ENCODE measurements at regions not wholly inside any gene's neighbourhood (a gene's known extent, or its start where the extent isn't known, plus 50 kb on each side); places are given as distances from the start of the nearest gene placed in this dataset.

DNA sequence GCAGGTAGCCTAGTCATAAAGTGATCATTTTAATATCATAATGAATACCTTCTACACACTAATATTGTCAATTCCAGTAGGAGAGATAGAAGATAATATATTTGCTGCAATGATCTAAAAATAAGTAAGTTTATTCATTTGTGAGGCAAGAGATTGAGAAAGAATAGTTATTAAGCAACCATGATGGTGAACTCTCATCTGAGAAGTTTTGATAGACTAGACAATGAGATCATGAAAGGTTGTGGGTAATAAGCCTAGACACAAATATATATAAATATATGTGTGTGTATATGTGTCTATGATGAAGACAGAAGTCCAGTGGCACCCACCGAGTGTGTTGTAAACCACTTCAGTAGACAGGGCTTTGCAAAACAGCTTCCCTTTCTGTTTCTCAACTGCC is 181.0 kb upstream of the CHST9 start:
- in situ Hi-C loops (cut with HindIII; ENCODE audit: low pct_unique_long_range_greater_than_20kb, low sequenced_read_pairs) (no loop called here), intact Hi-C loops (cut with micrococcal nuclease; ENCODE audit: unreplicated experiment) (no loop called here)
- CTCF ChIA-PET = no interaction called here
- TF ChIP-seq, protein P1, sequence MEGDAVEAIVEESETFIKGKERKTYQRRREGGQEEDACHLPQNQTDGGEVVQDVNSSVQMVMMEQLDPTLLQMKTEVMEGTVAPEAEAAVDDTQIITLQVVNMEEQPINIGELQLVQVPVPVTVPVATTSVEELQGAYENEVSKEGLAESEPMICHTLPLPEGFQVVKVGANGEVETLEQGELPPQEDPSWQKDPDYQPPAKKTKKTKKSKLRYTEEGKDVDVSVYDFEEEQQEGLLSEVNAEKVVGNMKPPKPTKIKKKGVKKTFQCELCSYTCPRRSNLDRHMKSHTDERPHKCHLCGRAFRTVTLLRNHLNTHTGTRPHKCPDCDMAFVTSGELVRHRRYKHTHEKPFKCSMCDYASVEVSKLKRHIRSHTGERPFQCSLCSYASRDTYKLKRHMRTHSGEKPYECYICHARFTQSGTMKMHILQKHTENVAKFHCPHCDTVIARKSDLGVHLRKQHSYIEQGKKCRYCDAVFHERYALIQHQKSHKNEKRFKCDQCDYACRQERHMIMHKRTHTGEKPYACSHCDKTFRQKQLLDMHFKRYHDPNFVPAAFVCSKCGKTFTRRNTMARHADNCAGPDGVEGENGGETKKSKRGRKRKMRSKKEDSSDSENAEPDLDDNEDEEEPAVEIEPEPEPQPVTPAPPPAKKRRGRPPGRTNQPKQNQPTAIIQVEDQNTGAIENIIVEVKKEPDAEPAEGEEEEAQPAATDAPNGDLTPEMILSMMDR (IDR thresholded peaks at IDR 0.05) = no peak
- POLR2A ChIA-PET = no interaction called here
- no peaks in the 10 kb centered on the region for H3K9me3 ChIP-seq (ENCODE audit: control insufficient read depth, insufficient read depth, low read depth, low read length)
- BruUV-seq (replicated peaks) = no TSS peak
- ATAC-seq = no peak
- H3K36me3 ChIP-seq (ENCODE audit: control insufficient read depth, insufficient read depth, low read length) = no peaks in the 10 kb centered on the region
- H3K4me3 ChIP-seq (ENCODE audit: low read depth in 2 of 2, low read length in 2 of 2) = no peak overlapping the region
- no peaks in the 10 kb centered on the region for H3K27me3 ChIP-seq (ENCODE audit: control insufficient read depth, insufficient read depth, low read length)
- H3K27ac ChIP-seq (ENCODE audit: low read length) = no peak overlapping the region
- DNase-seq (ENCODE audit: low read depth, low spot score) = no peak
- no peaks in the 10 kb centered on the region for H3K4me1 ChIP-seq (ENCODE audit: control insufficient read depth, insufficient read depth, low read length)

DNA sequence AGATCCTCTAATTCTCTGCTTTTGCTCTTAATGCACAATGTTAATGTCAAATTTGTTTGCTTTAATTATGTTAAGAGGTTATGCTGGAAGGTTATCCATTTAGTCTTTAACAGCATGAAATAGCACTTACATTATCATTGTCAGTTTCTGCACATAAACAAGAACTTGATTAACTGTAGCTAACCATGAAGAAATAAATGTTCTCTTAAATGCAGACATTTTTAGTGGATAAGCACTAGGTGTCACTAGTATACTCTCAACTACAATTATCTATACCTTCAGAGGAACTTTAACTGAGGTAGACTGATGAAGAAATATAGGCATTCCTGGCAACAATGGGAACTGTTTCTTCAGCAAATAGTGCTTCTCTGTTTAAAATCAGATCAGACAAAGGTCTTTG is 178.8 kb upstream of the CHST9 start:
- Histone ChIP-seq H3K27me3 (ENCODE audit: control insufficient read depth, insufficient read depth, low read length) (no peaks in the 10 kb centered on the region), H3K4me1 (ENCODE audit: control insufficient read depth, insufficient read depth, low read length) (no peaks in the 10 kb centered on the region), H3K27ac (ENCODE audit: low read length) (no peak overlapping the region), H3K36me3 (ENCODE audit: control insufficient read depth, insufficient read depth, low read length) (no peaks in the 10 kb centered on the region), H3K9me3 (ENCODE audit: control insufficient read depth, insufficient read depth, low read depth, low read length) (no peaks in the 10 kb centered on the region), H3K4me3 (ENCODE audit: low read depth in 2 of 2, low read length in 2 of 2) (no peak overlapping the region)
- ChIA-PET POLR2A (no interaction called here), CTCF (no interaction called here)
- in situ Hi-C loops (cut with HindIII; ENCODE audit: low pct_unique_long_range_greater_than_20kb, low sequenced_read_pairs) = no loop called here
- ATAC-seq = no peak
- TF ChIP-seq, protein P1 (IDR thresholded peaks at IDR 0.05) = peak; percentile 28; the same call in 1 of the 2 replicates
- no peak for TF ChIP-seq SIN3A (IDR thresholded peaks at IDR 0.05; ENCODE audit: borderline replicate concordance, insufficient read depth, low read depth, low read length)
- no TSS peak for BruUV-seq (replicated peaks)
- no peak for DNase-seq (ENCODE audit: low read depth, low spot score)
- intact Hi-C loops (cut with micrococcal nuclease; ENCODE audit: unreplicated experiment) = loop anchor here (2.0 kb wide), 1 partner anchor 235 kb away; no protein-coding TSS in a partner anchor

DNA sequence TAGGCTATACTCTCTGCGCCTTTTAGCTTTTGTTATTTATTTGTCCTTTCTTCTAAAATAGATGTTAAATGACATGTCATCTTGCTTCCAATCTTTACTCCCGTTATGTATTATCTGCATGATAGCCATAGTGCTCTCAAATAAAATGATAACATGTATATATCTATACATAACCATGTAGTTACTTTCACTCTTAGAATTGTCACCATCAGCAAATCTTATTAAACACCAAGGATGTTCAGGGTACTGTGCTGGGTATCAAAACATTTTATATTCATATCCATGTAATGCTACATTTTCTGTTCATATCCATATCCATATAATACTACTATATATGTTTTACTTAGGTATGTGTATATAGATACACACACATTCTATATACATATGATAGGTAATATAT is 176.4 kb upstream of the CHST9 start:
- no peak for DNase-seq (ENCODE audit: low read depth, low spot score)

More for the DNA sequence above, 176.4 kb upstream of the CHST9 start:
- intact Hi-C loops (cut with micrococcal nuclease; ENCODE audit: unreplicated experiment) (no loop called here), in situ Hi-C loops (cut with HindIII; ENCODE audit: low pct_unique_long_range_greater_than_20kb, low sequenced_read_pairs) (no loop called here)
- ChIA-PET POLR2A (no interaction called here), CTCF (no interaction called here)
- Histone ChIP-seq H3K4me3 (ENCODE audit: low read depth in 2 of 2, low read length in 2 of 2) (no peak overlapping the region), H3K27me3 (ENCODE audit: control insufficient read depth, insufficient read depth, low read length) (no peaks in the 10 kb centered on the region), H3K4me1 (ENCODE audit: control insufficient read depth, insufficient read depth, low read length) (no peaks in the 10 kb centered on the region), H3K27ac (ENCODE audit: low read length) (no peak overlapping the region), H3K36me3 (ENCODE audit: control insufficient read depth, insufficient read depth, low read length) (no peaks in the 10 kb centered on the region), H3K9me3 (ENCODE audit: control insufficient read depth, insufficient read depth, low read depth, low read length) (no peaks in the 10 kb centered on the region)
- TF ChIP-seq, protein P2, sequence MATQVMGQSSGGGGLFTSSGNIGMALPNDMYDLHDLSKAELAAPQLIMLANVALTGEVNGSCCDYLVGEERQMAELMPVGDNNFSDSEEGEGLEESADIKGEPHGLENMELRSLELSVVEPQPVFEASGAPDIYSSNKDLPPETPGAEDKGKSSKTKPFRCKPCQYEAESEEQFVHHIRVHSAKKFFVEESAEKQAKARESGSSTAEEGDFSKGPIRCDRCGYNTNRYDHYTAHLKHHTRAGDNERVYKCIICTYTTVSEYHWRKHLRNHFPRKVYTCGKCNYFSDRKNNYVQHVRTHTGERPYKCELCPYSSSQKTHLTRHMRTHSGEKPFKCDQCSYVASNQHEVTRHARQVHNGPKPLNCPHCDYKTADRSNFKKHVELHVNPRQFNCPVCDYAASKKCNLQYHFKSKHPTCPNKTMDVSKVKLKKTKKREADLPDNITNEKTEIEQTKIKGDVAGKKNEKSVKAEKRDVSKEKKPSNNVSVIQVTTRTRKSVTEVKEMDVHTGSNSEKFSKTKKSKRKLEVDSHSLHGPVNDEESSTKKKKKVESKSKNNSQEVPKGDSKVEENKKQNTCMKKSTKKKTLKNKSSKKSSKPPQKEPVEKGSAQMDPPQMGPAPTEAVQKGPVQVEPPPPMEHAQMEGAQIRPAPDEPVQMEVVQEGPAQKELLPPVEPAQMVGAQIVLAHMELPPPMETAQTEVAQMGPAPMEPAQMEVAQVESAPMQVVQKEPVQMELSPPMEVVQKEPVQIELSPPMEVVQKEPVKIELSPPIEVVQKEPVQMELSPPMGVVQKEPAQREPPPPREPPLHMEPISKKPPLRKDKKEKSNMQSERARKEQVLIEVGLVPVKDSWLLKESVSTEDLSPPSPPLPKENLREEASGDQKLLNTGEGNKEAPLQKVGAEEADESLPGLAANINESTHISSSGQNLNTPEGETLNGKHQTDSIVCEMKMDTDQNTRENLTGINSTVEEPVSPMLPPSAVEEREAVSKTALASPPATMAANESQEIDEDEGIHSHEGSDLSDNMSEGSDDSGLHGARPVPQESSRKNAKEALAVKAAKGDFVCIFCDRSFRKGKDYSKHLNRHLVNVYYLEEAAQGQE (IDR thresholded peaks at IDR 0.05; ENCODE audit: insufficient read depth in 1 of 2, low read depth in 2 of 2, low read length in 1 of 2) = no peak
- TF ChIP-seq, protein P1 (IDR thresholded peaks at IDR 0.05) = no peak
- TF ChIP-seq POLR2AphosphoS5 (IDR thresholded peaks at IDR 0.05; ENCODE audit: low read depth, low read length) (no peak), TCF7L2 (IDR thresholded peaks at IDR 0.05; ENCODE audit: low read depth, low read length) (no peak), SIN3A (IDR thresholded peaks at IDR 0.05; ENCODE audit: borderline replicate concordance, insufficient read depth, low read depth, low read length) (no peak)
- no peak for ATAC-seq
- BruUV-seq (replicated peaks) = no TSS peak

All from Panc1 (cell line).